HG02571 (cell line): ENCODE measurements at regions not wholly inside any gene's neighbourhood (a gene's known extent, or its start where the extent isn't known, plus 50 kb on each side); places are given as distances from the start of the nearest gene placed in this dataset.

Source experiments
- ATAC-seq: cut with Tn5 transposase; IDR thresholded peaks from one replicate; pipeline ENCODE4 v1.9.1; 2021; ENCODE audit warnings: mild to moderate bottlenecking, moderate library complexity; ENCODE audit not compliant: unreplicated experiment

DNA sequence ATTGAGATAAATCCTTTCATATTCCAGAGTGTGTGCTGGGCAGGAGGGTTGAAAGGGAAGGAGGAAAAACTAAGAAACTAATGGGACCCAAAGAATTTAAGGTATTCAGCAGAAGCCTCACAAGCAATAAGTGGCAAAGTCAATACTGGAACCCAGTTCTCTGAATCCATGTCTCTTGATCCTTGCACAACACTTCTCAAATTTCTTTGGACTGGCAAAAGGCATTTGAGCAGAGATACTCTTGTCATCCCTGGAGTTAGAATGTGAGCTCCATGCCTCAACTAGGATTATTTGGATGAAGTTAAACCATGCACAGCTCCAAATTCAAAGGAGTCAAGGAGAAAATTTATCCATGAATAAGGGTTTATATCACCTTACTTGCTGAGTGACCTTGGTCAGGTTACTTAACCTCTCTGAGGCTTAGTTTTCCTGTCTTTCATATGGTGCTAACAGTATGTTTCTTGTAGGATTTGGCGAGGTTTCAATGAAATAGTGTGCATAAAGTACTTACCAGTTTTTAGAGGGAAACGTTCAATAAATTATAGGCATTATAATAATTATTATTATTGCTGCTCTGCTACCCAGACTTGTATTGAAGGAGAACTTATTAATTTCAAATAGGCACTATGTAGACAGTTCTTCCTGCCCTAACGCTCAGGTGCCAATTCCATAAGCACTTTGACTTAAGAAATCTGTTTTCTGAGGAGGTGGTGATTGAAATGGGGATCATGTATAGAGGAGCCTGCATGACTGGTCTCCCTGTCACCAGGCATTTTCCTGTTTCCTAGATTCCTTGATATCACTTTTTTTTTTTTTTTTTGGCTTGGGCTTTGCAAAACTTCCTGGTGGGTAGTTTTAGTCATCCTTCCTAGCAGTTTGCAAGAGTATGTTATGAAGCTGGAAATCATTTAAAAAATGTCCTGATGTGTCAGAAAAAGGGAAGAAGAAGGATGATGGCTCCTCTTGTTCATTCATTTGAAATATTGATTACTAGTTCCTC is 125.0 kb upstream of the JUN start:
- no peak for ATAC-seq

DNA sequence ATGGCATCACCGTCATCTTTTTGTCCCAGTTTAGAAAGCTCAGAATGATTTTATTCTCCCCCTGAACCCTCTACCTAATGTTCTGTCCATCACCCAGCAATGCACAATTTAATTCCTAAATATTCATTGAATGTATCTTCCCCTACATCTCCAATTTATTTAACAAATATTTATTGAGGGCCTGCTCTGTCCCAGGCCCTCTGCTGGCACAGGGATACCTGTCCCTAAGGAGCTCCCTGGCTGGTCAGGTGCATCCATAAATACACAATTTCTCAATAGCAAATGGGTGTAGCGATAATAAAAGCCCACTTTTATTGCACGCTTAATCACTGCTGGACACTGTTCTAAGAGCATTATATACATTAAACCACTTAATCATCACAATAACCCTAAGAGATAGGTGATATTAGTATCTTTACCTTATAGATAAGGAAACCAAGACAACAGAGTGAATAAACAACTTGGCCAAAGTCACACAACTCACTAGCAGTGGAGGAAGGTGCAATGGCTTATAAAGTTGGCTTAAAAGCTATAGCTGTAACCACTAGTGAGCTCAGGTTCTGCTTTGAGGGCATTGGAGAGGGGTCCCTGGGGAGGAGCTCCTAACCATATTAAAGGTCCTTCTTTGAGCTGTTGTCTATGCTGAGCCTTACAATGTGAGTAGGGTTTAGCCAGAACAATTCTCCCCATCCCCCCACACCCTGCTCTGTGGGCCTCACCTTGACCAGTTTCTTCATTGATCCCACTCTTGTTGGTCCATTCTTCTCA is 126.3 kb upstream of the JUN start:
- no peak for ATAC-seq

DNA sequence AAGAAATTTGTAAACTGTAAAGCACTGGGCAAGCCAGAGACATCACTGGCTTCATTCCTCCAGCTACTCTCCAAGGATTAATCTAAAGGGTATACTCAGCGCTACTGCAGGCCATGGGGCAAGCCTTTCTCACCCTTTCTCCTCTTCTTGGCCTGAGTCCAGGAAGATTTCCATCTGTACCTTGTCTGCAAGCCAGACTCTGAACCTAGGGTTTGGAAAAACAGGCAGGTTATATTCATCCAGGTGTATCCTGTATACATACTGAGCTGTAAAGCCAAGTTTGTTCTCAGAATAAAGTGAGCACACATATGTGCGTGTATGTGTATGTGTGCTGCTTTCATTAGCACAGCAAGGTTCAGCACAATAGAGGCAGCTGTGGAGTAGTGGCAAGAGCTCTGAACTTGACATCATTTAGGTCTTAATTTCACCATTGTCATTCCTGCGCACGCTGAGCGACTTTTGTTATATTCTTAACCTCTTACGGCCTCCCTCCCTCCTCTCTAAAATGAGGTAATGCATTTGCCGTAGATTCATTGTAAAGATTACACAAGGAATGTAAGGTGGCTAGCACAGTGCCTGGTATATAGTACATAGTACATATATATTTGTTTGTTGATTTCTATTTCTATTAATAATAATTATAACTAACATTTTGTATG is 128.1 kb upstream of the JUN start:
- ATAC-seq, result no peak

DNA sequence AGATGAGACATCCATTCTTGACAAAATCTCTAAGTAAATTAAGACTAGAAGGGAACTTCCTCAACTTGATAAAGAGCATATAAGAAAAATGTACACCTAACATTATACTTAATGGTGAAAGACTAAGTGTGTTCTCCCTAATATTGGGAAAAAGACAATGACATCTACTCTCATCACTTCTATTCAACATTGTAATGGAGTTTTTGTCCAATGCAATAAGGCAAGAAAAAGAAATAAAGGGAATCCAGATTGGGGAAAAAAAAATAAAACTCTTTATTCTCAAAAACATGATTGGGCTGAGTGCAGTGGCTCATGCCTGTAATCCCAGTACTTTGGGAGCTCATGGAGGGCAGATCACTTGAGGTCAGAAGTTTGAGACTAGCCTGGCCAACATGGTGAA is 131.1 kb upstream of the JUN start:
- no peak for ATAC-seq

DNA sequence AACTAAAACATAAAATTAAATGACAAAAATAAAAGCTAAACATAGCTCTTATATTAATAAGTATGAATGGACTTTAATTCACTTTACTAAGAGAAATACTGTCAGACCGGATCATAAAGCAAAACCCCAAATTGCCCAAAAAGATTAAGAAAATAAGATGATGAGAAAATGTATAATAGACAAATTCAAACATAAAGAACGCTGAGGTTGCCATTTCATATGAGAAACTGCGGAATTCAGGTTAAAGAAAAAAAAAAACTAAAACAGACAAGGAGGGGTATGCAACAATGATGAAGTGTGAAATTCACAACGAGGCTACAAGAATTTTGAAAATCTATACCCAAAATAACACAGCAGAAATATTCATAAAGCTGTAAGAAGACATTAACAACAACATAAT is 133.6 kb upstream of the JUN start:
- no peak for ATAC-seq

DNA sequence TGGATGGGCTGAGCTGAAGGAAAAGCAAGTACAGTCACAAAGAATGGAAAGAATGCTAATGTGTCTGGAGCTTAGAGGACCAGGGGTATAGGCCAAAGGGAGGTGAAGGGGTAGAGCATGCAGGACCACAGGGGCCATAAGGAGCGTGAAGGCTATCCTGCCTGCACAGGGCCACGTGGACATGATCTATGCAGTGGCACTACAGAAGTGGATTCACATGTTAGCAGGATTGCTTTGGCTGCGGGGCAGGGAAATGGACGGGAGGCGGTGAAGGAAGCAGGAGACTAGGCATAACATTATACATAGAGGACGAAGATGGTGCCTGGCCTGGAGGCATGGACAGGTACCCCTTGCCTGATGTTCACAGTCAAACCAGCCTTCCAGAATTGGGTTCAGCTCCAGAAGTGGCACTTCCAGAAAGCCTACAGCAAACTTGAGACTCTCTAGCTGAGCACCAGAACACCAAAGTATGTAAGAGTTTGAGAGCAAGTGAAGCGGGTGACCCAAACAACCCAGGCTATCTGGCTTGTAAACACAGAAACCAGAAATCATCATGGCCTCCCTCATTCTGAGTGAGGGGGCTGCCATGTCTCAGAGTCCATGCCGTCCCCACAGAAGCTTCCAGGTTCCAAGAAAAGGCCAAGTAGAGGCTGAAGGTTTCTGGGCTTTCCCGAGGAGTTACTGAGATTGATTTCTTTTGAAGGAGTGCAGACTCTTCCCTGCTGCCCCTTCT is 135.5 kb upstream of the JUN start:
- no peak for ATAC-seq

DNA sequence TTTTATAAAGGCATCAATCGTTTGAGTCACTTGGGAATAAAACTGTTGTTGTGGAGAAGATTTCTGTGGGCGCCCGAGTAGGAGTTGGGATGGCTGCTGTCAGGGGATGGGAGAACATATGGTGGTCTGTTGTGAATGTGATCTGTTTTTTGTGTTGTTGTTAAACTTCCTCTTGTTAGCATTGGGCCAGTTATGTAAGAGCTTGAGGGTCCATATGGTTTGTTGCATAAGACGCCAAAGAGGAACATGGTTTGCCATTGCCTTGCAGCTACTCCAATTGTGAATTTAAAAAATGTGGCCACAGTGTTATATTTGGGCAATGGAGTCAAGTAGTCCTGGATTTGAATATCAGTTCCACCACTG is 136.1 kb upstream of the JUN start:
- no peak for ATAC-seq

DNA sequence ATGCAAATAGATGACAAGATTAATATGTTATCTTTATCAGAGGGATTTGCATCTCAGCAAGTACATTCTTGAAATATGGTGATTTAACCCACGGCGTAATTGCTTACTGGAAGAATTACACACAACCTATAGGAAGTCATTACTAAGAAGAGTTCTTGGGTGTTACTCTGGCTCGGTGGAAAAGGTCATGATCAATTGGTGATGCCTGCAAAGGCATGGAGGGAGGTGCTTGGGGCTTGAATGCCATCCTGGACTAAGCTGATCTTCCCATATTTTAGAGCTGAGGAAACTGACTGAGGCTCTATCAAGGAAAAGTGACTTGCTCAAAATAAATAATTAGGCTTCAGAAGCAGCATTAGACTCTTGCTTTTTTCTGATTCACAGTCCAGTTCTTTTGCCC is 137.5 kb upstream of the JUN start:
- no peak for ATAC-seq

DNA sequence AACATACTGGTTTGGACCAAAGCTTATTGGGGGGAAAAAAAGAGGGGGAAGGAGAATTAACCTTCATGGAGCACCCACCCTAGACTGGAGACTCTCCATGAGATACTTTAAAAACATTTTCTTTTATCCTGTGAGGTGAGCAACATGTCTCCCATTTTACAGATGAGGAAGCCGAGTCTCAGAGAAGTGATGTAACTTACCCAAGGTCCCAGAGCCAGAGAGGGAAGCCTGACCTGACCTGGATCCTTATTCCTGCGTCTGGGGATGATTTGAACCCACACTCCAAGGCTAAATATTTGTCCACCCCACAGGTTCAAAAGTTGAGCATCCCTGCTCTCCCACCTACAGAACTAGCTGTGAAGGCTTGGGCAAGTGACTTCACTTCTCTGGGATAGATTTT is 137.9 kb upstream of the JUN start:
- ATAC-seq, result no peak

DNA sequence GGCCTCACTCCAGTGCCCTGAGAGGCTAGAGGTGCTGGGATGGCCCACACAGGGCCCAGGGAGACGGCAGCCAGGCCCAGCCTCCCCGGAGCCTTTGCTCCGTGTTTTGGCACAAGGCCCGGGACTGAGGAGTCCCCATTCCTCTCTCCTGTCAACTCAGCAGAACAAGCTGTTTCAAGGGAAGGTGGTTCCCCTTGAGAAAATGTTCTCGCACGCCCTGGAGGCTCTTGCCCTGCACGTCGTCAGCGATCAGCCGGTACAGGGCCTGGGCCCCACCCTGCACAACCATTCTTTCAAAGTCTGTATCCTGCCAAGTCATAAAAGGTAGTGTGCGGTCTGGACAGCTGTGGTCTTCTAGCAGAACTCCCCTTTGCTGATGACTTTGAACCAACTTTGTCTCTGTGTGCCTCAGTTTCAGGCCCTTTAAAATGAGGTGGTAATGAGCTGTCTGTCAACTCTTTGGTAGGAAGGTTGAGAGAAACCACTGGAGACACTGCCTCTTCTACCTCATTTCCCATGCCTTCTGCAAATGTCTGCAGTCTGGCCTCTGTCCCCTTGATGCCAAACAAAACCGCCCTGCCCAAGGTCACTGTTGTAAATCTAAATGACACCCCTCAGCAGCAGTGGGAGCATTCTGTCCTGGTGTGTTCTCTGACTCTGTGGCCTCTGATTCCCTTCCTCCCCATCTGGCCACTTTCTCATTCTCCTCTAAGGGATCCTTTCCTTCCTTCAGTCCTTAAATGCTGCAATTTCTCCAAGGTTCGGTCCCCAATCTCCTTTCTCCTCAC is 138.6 kb upstream of the JUN start:
- peak; percentile 69 for ATAC-seq

DNA sequence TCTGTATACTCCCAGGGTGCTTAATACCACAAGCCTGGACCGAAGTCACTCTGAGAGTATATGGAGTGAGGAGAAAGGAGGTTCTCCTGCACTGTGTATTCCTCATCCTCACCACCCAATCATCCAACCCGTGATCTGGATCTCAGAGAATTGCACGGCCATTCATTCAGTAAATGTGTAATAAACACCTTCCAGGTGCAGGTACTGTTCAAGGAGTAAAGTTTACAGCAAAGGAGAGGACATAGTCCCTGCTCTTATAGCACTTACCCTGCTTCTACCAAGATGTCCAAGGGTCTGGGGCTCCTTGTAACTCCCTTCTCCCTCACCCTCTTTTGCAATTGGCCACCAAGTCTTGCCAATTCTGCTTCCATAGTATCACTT is 139.2 kb upstream of the JUN start:
- ATAC-seq, result no peak

DNA sequence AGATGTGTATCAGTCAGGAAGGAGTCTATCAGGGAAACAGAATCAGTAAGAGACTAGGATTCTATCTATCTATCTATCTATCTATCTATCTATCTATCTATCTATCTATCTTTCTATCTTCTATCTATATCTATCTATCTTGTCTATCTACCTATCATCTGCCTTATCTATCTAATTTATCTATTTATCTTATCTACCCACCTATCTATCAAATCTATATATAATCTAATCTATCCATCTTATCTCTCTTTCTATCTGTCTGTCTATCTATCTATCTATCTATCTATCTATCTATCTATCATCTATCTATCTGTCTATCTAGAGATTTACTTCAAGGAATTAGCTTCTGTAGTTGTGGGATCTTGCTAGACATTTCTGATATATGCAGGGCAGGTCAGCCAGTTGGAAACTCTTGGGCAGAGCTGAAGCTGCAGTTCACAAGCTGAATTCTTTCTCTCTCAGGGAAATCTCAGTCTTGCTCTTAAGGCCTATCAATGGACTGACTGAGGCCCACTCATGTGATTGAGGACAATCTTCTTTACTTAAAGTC is 140.2 kb upstream of the JUN start:
- no peak for ATAC-seq

DNA sequence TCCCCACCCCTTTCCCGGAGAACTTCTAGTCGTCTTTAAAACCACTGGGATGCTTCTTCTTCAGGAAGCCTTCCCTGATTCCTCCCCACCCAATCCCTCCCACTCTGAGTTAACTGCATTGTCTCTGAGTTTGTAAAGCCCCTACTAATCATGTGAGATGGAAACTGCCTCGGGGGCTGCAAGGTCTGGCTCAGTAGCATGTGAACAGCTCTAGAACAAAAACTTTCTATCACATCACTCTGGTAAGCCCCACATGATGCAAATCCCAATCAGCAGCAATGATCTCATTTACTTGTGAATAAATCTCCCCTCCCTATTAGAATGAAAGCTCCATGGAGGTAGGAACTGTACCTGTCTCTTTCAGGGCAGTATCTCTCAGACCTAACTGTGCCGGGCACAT is 141.0 kb upstream of the JUN start:
- no peak for ATAC-seq

DNA sequence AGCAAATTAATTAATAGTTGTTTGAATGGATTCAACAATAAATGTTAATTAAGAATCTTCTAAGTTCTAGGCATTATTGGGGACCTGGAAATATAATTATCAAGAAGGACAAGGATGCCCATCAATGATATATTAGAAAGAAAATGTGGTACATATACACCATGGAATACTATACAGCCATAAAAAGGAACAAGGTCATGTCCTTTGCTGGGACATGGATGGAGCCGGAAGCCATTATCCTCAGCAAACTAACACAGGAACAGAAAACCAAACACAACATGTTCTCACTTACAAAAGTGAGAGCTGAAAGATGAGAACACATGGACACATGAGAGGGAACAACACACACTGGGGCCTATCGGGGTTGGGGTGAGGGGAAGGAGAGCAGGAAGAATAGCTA is 141.4 kb upstream of the JUN start:
- ATAC-seq, result no peak

DNA sequence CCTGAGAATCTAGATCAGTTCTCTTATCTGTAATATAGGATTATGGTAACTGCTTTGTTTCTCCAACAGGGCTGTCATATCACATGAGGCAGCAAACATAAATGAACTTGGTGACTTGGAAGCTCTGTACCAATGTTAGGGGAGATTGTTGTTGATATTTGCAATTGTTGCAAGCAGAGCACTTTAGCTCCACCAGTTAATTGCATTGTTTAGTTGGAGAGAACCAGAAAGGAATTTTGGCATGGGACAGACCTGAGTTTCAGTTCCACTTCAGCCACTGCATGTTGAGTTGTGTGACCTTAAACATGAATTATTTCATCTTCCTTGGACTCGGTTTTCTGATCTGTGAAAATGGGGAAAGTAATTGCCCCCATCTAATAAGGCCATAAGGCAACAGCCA is 142.3 kb upstream of the JUN start:
- ATAC-seq, result no peak

DNA sequence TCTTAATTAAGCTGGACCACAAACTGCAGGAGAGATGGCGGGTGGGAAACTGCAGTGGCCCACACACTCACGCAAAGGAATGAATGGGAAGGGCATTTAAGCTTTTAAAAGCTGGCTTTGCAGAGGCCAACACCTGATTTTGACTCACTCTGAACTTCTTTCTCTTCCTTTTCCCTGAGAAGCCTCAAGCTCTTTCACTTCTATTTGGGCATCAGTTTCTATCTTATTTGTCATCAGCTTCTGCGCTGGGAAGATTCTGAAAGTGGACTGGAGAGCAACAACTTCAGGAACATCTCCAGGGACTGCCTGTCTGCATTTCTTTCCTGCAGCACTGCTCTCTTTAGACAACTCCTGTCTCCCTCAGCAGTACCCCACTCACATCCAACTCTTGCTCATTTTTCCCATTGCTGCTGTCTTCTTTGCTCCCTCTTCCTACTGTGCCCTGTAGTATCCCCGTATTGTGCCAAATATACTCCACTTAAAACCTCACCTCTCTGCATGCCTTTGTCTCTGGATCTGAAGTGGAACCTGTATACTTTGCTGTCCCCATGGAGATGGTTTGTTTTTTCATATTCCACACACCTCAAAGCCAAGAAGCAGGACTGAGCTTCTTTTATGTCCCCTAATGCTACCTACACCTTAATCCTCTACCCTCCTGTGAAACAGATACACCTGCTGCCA is 143.3 kb upstream of the JUN start:
- ATAC-seq, result no peak

DNA sequence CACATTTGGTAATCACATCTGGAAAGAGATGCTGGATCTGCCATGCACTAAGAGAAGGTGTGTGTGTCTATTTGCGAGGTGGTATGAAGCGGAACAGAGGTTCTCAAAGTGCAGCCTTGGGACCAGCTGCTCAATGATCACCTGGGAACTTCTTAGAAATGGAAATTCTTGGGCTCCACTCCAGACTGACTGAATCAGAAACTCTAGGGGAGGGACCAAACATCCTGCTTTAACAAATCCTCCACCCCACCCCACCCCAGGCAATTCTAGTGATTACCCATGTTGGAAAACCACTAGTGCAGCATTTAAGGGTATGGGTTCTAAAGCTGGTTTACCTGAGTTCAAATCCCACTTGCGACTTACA is 143.9 kb upstream of the JUN start:
- ATAC-seq, result no peak

DNA sequence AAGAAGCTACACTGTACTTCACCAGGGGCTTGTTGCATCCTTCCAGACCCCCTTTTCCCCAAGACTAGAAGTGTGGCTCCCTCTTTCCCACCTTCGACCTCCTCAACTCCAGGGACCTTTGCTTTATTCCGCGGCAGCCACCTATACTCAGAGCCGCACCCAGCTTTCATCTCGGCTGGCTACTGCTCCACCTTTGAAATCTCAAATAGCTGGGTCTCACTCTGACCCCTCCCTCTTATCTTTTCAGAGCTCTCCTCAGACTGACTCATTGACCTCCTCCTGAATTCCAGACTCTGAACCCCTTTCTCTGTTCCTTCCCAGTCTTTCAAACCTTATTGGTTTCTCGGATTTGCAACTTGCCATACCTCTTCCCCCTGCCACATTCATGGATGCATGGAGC is 144.7 kb upstream of the JUN start:
- no peak for ATAC-seq

DNA sequence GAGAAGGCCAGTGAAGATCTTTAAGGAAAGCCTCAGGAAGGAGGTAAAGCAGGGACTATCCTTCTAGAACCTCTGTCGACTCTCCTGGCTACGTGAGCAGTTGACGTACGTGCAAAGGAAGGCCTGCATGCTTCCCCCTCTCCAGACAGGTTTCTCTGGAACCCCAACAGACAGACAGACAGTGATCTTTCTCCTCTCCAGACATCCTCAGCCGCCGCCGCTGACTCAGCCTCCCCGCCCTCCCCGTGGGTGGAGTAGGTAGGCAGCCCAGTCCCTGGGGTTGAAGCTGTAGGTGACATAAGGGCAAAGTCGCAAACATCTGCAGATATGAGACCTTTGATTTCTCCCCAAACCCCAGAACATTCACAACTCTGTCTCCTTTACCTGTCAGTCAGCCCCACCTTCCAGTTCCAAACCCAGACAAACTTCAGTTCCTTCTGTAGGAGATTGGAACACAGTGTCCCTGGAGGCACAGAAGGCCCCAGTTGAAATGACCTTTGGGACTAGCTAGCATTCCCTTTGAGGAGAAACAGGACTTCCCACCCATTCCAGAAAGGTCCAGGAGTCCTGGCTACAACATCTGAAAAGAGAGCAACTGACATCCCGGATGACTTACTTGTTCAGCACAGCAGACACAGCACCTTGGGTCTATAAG is 146.0 kb upstream of the JUN start:
- ATAC-seq, result no peak
